ENCODE measurements at regions not wholly inside any gene's neighbourhood (a gene's known extent, or its start where the extent isn't known, plus 50 kb on each side); places are given as distances from the start of the nearest gene placed in this dataset.

GRCh38 chr3:31431321-31431720 is 101.4 kb upstream of the STT3B start:
- Mint-ChIP-seq H3K9me3 (peaks cover 28% of the 10 kb centered on the region), H3K27ac (no peak overlapping the region), H3K27me3 (peaks cover 4% of the 10 kb centered on the region), H3K4me1 (peaks cover 2% of the 10 kb centered on the region), H3K4me3 (no peak overlapping the region), H3K36me3 (ENCODE audit: low read depth) (no peaks in the 10 kb centered on the region)
- DNase-seq: no peak
- intact Hi-C loops (cut with micrococcal nuclease): no loop called here

GRCh38 chr3:31432897-31433678 is 99.6 kb upstream of the STT3B start:
- peaks cover 3% of the 10 kb centered on the region for H3K27me3 Mint-ChIP-seq
- H3K4me1 Mint-ChIP-seq: peaks cover 2% of the 10 kb centered on the region
- no peak for DNase-seq
- H3K4me3 Mint-ChIP-seq: no peak overlapping the region
- H3K27ac Mint-ChIP-seq: no peak overlapping the region
- intact Hi-C loops (cut with micrococcal nuclease): no loop called here
- peaks cover 41% of the 10 kb centered on the region for H3K9me3 Mint-ChIP-seq
- H3K36me3 Mint-ChIP-seq (ENCODE audit: low read depth): no peaks in the 10 kb centered on the region

- Mint-ChIP-seq H3K27ac (no peak overlapping the region), H3K4me3 (no peak overlapping the region), H3K9me3 (peaks cover 41% of the 10 kb centered on the region), H3K4me1 (peaks cover 2% of the 10 kb centered on the region), H3K27me3 (peaks cover 3% of the 10 kb centered on the region), H3K36me3 (ENCODE audit: low read depth) (no peaks in the 10 kb centered on the region)
- DNase-seq: no peak
- intact Hi-C loops (cut with micrococcal nuclease): no loop called here
These were observed 99.1 kb upstream of the STT3B start for GRCh38 chr3:31433679-31433992.

GRCh38 chr3:31434819-31435218 is 97.9 kb upstream of the STT3B start:
- no peaks in the 10 kb centered on the region for H3K27me3 Mint-ChIP-seq
- intact Hi-C loops (cut with micrococcal nuclease): no loop called here
- H3K4me3 Mint-ChIP-seq: no peak overlapping the region
- no peak for DNase-seq
- H3K9me3 Mint-ChIP-seq: peaks cover 33% of the 10 kb centered on the region
- H3K36me3 Mint-ChIP-seq (ENCODE audit: low read depth): no peaks in the 10 kb centered on the region
- peaks cover 2% of the 10 kb centered on the region for H3K4me1 Mint-ChIP-seq
- H3K27ac Mint-ChIP-seq: no peak overlapping the region

GRCh38 chr3:31436830-31437229 is 95.9 kb upstream of the STT3B start:
- H3K27me3 Mint-ChIP-seq: no peaks in the 10 kb centered on the region
- H3K4me1 Mint-ChIP-seq: peaks cover 2% of the 10 kb centered on the region
- H3K27ac Mint-ChIP-seq: no peak overlapping the region
- DNase-seq: no peak
- intact Hi-C loops (cut with micrococcal nuclease): no loop called here
- no peak overlapping the region for H3K4me3 Mint-ChIP-seq
- H3K36me3 Mint-ChIP-seq (ENCODE audit: low read depth): no peaks in the 10 kb centered on the region
- peaks cover 31% of the 10 kb centered on the region for H3K9me3 Mint-ChIP-seq

- H3K9me3 Mint-ChIP-seq: peaks cover 27% of the 10 kb centered on the region
- no peak overlapping the region for H3K4me3 Mint-ChIP-seq
- DNase-seq: no peak
- H3K27ac Mint-ChIP-seq: no peak overlapping the region
- H3K4me1 Mint-ChIP-seq: peaks cover 2% of the 10 kb centered on the region
- no peaks in the 10 kb centered on the region for H3K27me3 Mint-ChIP-seq
- H3K36me3 Mint-ChIP-seq (ENCODE audit: low read depth): no peaks in the 10 kb centered on the region
- intact Hi-C loops (cut with micrococcal nuclease): no loop called here
These were observed 94.0 kb upstream of the STT3B start for GRCh38 chr3:31438742-31439141.

- intact Hi-C loops (cut with micrococcal nuclease): no loop called here
- peaks cover 27% of the 10 kb centered on the region for H3K9me3 Mint-ChIP-seq
These were observed 92.6 kb upstream of the STT3B start for GRCh38 chr3:31439890-31440750.

GRCh38 chr3:31440878-31441277 is 91.8 kb upstream of the STT3B start:
- no peak for DNase-seq
- H3K27me3 Mint-ChIP-seq: no peaks in the 10 kb centered on the region
- H3K9me3 Mint-ChIP-seq: peaks cover 24% of the 10 kb centered on the region
- no peaks in the 10 kb centered on the region for H3K36me3 Mint-ChIP-seq (ENCODE audit: low read depth)
- no peak overlapping the region for H3K4me3 Mint-ChIP-seq
- H3K4me1 Mint-ChIP-seq: peaks cover 2% of the 10 kb centered on the region
- H3K27ac Mint-ChIP-seq: no peak overlapping the region
- intact Hi-C loops (cut with micrococcal nuclease): no loop called here

More at GRCh38 chr3:31439890-31440750, 92.6 kb upstream of the STT3B start:
- DNase-seq: no peak
- Mint-ChIP-seq H3K4me1 (peaks cover 2% of the 10 kb centered on the region), H3K4me3 (no peak overlapping the region), H3K36me3 (ENCODE audit: low read depth) (no peaks in the 10 kb centered on the region), H3K27me3 (no peaks in the 10 kb centered on the region), H3K27ac (no peak overlapping the region)

GRCh38 chr3:31442755-31443154 is 90.0 kb upstream of the STT3B start:
- Mint-ChIP-seq H3K9me3 (peaks cover 11% of the 10 kb centered on the region), H3K4me3 (no peak overlapping the region), H3K27ac (no peak overlapping the region), H3K4me1 (peaks cover 2% of the 10 kb centered on the region), H3K27me3 (no peaks in the 10 kb centered on the region), H3K36me3 (ENCODE audit: low read depth) (no peaks in the 10 kb centered on the region)
- no peak for DNase-seq
- intact Hi-C loops (cut with micrococcal nuclease): no loop called here

GRCh38 chr3:31444220-31445142 is 88.2 kb upstream of the STT3B start:
- peaks cover 7% of the 10 kb centered on the region for H3K36me3 Mint-ChIP-seq (ENCODE audit: low read depth)
- H3K9me3 Mint-ChIP-seq: peaks cover 15% of the 10 kb centered on the region
- peaks cover 9% of the 10 kb centered on the region for H3K4me1 Mint-ChIP-seq
- intact Hi-C loops (cut with micrococcal nuclease): no loop called here
- no peak for DNase-seq
- H3K27ac Mint-ChIP-seq: no peak overlapping the region
- H3K27me3 Mint-ChIP-seq: no peaks in the 10 kb centered on the region
- no peak overlapping the region for H3K4me3 Mint-ChIP-seq

- Mint-ChIP-seq H3K4me1 (peaks cover 11% of the 10 kb centered on the region), H3K36me3 (ENCODE audit: low read depth) (peaks cover 7% of the 10 kb centered on the region), H3K27me3 (no peaks in the 10 kb centered on the region), H3K4me3 (no peak overlapping the region), H3K9me3 (peaks cover 11% of the 10 kb centered on the region), H3K27ac (no peak overlapping the region)
- no peak for DNase-seq
- intact Hi-C loops (cut with micrococcal nuclease): no loop called here
These were observed 87.0 kb upstream of the STT3B start for GRCh38 chr3:31445701-31446100.

- no peak overlapping the region for H3K4me3 Mint-ChIP-seq
- H3K9me3 Mint-ChIP-seq: peaks cover 22% of the 10 kb centered on the region
- DNase-seq: peak; percentile 68
- intact Hi-C loops (cut with micrococcal nuclease): no loop called here
- H3K27me3 Mint-ChIP-seq: no peaks in the 10 kb centered on the region
- peaks cover 8% of the 10 kb centered on the region for H3K36me3 Mint-ChIP-seq (ENCODE audit: low read depth)
- H3K27ac Mint-ChIP-seq: peak overlapping the region; percentile 60
- H3K4me1 Mint-ChIP-seq: peaks cover 11% of the 10 kb centered on the region
These were observed 84.5 kb upstream of the STT3B start for GRCh38 chr3:31448035-31448881.

- no peaks in the 10 kb centered on the region for H3K27me3 Mint-ChIP-seq
- peaks cover 22% of the 10 kb centered on the region for H3K9me3 Mint-ChIP-seq
- peaks cover 9% of the 10 kb centered on the region for H3K4me1 Mint-ChIP-seq
- intact Hi-C loops (cut with micrococcal nuclease): no loop called here
- H3K27ac Mint-ChIP-seq: peak overlapping the region; percentile 60
- DNase-seq: no peak
- H3K4me3 Mint-ChIP-seq: no peak overlapping the region
- peaks cover 8% of the 10 kb centered on the region for H3K36me3 Mint-ChIP-seq (ENCODE audit: low read depth)
These were observed 83.9 kb upstream of the STT3B start for GRCh38 chr3:31448882-31449243.
